Activated CD4-positive, alpha-beta T cell treated with anti-CD3 and anti-CD28 coated beads, Interleukin-2, amount 10 ng/mL, durations not matched to agents 24 days and 14 days (primary cell): ENCODE measurements at regions not wholly inside any gene's neighbourhood (a gene's known extent, or its start where the extent isn't known, plus 50 kb on each side); places are given as distances from the start of the nearest gene placed in this dataset.
"Not testable (repeated sequence)": the region's sequence is repeated elsewhere in the genome, so short reads cannot be mapped to it uniquely, and the experiment has no call there.

ENCODE experiments used
- DNase-seq: peaks from one replicate; pipeline ENCODE4 v3.0.0; 2022
- H3K27ac Mint-ChIP-seq: one replicate; pipeline ENCODE4 v1.8.0; 2022; ENCODE audit warnings: mild to moderate bottlenecking, mixed read lengths
- H3K27me3 Mint-ChIP-seq: one replicate; pipeline ENCODE4 v1.8.0; 2022; ENCODE audit warnings: mixed read lengths
- H3K36me3 Mint-ChIP-seq: one replicate; pipeline ENCODE4 v1.8.0; 2022; ENCODE audit warnings: low read depth, mild to moderate bottlenecking, mixed read lengths
- H3K4me1 Mint-ChIP-seq: one replicate; pipeline ENCODE4 v1.8.0; 2021; ENCODE audit warnings: mixed read lengths
- H3K4me3 Mint-ChIP-seq: one replicate; pipeline ENCODE4 v1.8.0; 2022; ENCODE audit warnings: mild to moderate bottlenecking, moderate library complexity, mixed read lengths
- H3K9me3 Mint-ChIP-seq: one replicate; pipeline ENCODE4 v1.8.0; 2021; ENCODE audit warnings: mixed read lengths
- intact Hi-C: fragments of 100-400 bp; cut with micrococcal nuclease; formaldehyde crosslinking; loops from one replicate; pipeline ENCODE4 v1.15.1; 2023

GRCh38 chr2:59249441-59250306, 1008.5 kb upstream of the FANCL start:
- Mint-ChIP-seq H3K4me3 (no peak overlapping the region), H3K4me1 (no peaks in the 10 kb centered on the region), H3K9me3 (no peaks in the 10 kb centered on the region), H3K27ac (no peak overlapping the region), H3K27me3 (no peaks in the 10 kb centered on the region), H3K36me3 (no peaks in the 10 kb centered on the region)
- no peak for DNase-seq
- intact Hi-C loops = no loop called here

- Mint-ChIP-seq H3K27ac (no peak overlapping the region), H3K36me3 (no peaks in the 10 kb centered on the region), H3K27me3 (no peaks in the 10 kb centered on the region), H3K4me1 (no peaks in the 10 kb centered on the region), H3K4me3 (no peak overlapping the region), H3K9me3 (no peaks in the 10 kb centered on the region)
- intact Hi-C loops = no loop called here
- no peak for DNase-seq
Observed at GRCh38 chr2:59239146-59239545, 998.0 kb upstream of the FANCL start.

- Mint-ChIP-seq H3K36me3 (no peaks in the 10 kb centered on the region), H3K27ac (no peak overlapping the region), H3K4me3 (no peak overlapping the region), H3K9me3 (no peaks in the 10 kb centered on the region), H3K4me1 (no peaks in the 10 kb centered on the region), H3K27me3 (no peaks in the 10 kb centered on the region)
- intact Hi-C loops = no loop called here
- DNase-seq = no peak
Observed at GRCh38 chr2:59237311-59237710, 996.2 kb upstream of the FANCL start.

- H3K27me3 Mint-ChIP-seq = no peaks in the 10 kb centered on the region
Observed at GRCh38 chr2:59236723-59237122, 995.6 kb upstream of the FANCL start.

GRCh38 chr2:59233920-59234319, 992.8 kb upstream of the FANCL start:
- H3K9me3 Mint-ChIP-seq = no peaks in the 10 kb centered on the region
- no peaks in the 10 kb centered on the region for H3K4me1 Mint-ChIP-seq
- H3K27me3 Mint-ChIP-seq = no peaks in the 10 kb centered on the region
- DNase-seq = no peak
- H3K27ac Mint-ChIP-seq = no peak overlapping the region
- H3K36me3 Mint-ChIP-seq = no peaks in the 10 kb centered on the region
- intact Hi-C loops = no loop called here
- no peak overlapping the region for H3K4me3 Mint-ChIP-seq

More at GRCh38 chr2:59236723-59237122, 995.6 kb upstream of the FANCL start:
- Mint-ChIP-seq H3K4me1 (no peaks in the 10 kb centered on the region), H3K9me3 (no peaks in the 10 kb centered on the region), H3K4me3 (no peak overlapping the region), H3K27ac (no peak overlapping the region), H3K36me3 (no peaks in the 10 kb centered on the region)
- intact Hi-C loops = no loop called here
- no peak for DNase-seq

GRCh38 chr2:59233448-59233847, 992.3 kb upstream of the FANCL start:
- Mint-ChIP-seq H3K4me3 (no peak overlapping the region), H3K27me3 (no peaks in the 10 kb centered on the region), H3K27ac (no peak overlapping the region), H3K36me3 (no peaks in the 10 kb centered on the region), H3K4me1 (no peaks in the 10 kb centered on the region), H3K9me3 (no peaks in the 10 kb centered on the region)
- intact Hi-C loops = no loop called here
- DNase-seq = no peak

GRCh38 chr2:59232394-59233165, 991.5 kb upstream of the FANCL start:
- Mint-ChIP-seq H3K9me3 (no peaks in the 10 kb centered on the region), H3K4me1 (no peaks in the 10 kb centered on the region), H3K36me3 (no peaks in the 10 kb centered on the region), H3K27ac (no peak overlapping the region), H3K27me3 (no peaks in the 10 kb centered on the region), H3K4me3 (no peak overlapping the region)
- intact Hi-C loops = no loop called here
- DNase-seq = no peak

- DNase-seq, H3K27me3 Mint-ChIP-seq, H3K4me3 Mint-ChIP-seq, H3K36me3 Mint-ChIP-seq, H3K4me1 Mint-ChIP-seq, H3K9me3 Mint-ChIP-seq, intact Hi-C loops, H3K27ac Mint-ChIP-seq: not testable (repeated sequence)
Observed at GRCh38 chr2:59226362-59226761, 985.2 kb upstream of the FANCL start.

GRCh38 chr2:59223742-59224141, 982.6 kb upstream of the FANCL start:
- Mint-ChIP-seq H3K36me3 (no peaks in the 10 kb centered on the region), H3K27me3 (no peaks in the 10 kb centered on the region), H3K4me3 (no peak overlapping the region), H3K27ac (no peak overlapping the region), H3K4me1 (no peaks in the 10 kb centered on the region), H3K9me3 (no peaks in the 10 kb centered on the region)
- intact Hi-C loops = no loop called here
- DNase-seq = no peak

GRCh38 chr2:59217360-59217759, 976.2 kb upstream of the FANCL start:
- no peaks in the 10 kb centered on the region for H3K4me1 Mint-ChIP-seq
- intact Hi-C loops = no loop called here
- no peak overlapping the region for H3K4me3 Mint-ChIP-seq
- DNase-seq = no peak
- H3K27ac Mint-ChIP-seq = no peak overlapping the region
- H3K27me3 Mint-ChIP-seq = no peaks in the 10 kb centered on the region
- H3K9me3 Mint-ChIP-seq = no peaks in the 10 kb centered on the region
- no peaks in the 10 kb centered on the region for H3K36me3 Mint-ChIP-seq

GRCh38 chr2:59206361-59206760, 965.2 kb upstream of the FANCL start:
- no peak overlapping the region for H3K4me3 Mint-ChIP-seq
- no peaks in the 10 kb centered on the region for H3K9me3 Mint-ChIP-seq
- intact Hi-C loops = no loop called here
- no peaks in the 10 kb centered on the region for H3K36me3 Mint-ChIP-seq
- no peak for DNase-seq
- H3K27ac Mint-ChIP-seq = no peak overlapping the region
- no peaks in the 10 kb centered on the region for H3K4me1 Mint-ChIP-seq
- H3K27me3 Mint-ChIP-seq = no peaks in the 10 kb centered on the region

GRCh38 chr2:59204040-59204439, 962.9 kb upstream of the FANCL start:
- no peak overlapping the region for H3K27ac Mint-ChIP-seq
- H3K36me3 Mint-ChIP-seq = no peaks in the 10 kb centered on the region
- H3K27me3 Mint-ChIP-seq = no peaks in the 10 kb centered on the region
- no peak overlapping the region for H3K4me3 Mint-ChIP-seq
- intact Hi-C loops = no loop called here
- no peaks in the 10 kb centered on the region for H3K9me3 Mint-ChIP-seq
- no peaks in the 10 kb centered on the region for H3K4me1 Mint-ChIP-seq
- no peak for DNase-seq

- Mint-ChIP-seq H3K9me3 (no peaks in the 10 kb centered on the region), H3K27ac (no peak overlapping the region), H3K4me1 (no peaks in the 10 kb centered on the region), H3K36me3 (no peaks in the 10 kb centered on the region), H3K27me3 (no peaks in the 10 kb centered on the region), H3K4me3 (no peak overlapping the region)
- DNase-seq = no peak
- intact Hi-C loops = no loop called here
Observed at GRCh38 chr2:59196491-59196890, 955.4 kb upstream of the FANCL start.

GRCh38 chr2:59195851-59196250, 954.7 kb upstream of the FANCL start:
- intact Hi-C loops = no loop called here
- Mint-ChIP-seq H3K27me3 (no peaks in the 10 kb centered on the region), H3K27ac (no peak overlapping the region), H3K36me3 (no peaks in the 10 kb centered on the region), H3K4me1 (no peaks in the 10 kb centered on the region), H3K9me3 (no peaks in the 10 kb centered on the region), H3K4me3 (no peak overlapping the region)
- no peak for DNase-seq
